GM18508 (cell line): ENCODE measurements at regions not wholly inside any gene's neighbourhood (a gene's known extent, or its start where the extent isn't known, plus 50 kb on each side); places are given as distances from the start of the nearest gene placed in this dataset.

Experiments used
- ATAC-seq: cut with Tn5 transposase; IDR thresholded peaks from one replicate; pipeline ENCODE4 v1.9.1; 2021; ENCODE audit warnings: moderate number of reproducible peaks; ENCODE audit not compliant: insufficient read depth, unreplicated experiment

DNA sequence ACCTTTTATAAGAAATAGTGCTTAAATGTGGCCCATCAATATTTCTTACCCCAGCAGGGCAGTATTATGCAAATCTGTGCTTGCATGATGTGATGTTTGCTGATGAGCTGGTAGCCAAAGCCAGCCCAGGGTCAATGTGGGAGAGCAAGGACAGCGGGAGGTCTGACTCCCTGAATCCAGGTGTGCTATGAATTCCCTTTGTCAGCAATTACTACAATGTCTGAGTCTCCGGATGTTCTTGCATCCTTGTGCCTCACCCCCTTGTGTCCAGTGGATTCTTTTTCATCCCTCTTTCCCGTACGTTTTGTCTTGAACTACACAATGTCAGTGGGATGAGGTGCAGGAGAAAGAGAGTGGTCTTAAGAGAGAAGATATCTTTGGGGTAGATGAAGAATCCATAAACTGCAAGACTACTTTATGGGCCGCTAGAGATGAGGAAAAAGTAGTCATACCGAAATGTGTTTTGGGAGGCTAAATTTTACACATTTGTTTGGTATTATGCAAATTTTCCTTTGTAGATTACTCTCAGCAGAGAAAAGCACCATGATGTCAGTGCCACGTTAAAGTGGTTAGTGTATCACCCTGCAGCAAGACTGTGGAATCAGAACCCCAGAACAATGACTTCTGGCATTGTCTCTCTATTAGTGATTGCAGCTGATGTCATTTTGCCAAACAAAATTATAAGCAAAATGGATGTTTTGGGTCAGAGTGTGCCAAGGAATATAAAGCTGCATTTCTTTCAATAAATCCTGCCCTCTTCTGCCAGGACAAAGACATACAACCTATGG is 53.5 kb upstream of the TSHZ3 start:
- ATAC-seq = no peak

- ATAC-seq = no peak
These were observed 56.9 kb upstream of the TSHZ3 start for GRCh38 chr19:31406106-31406505.

GRCh38 chr19:31408460-31409124 is 59.4 kb upstream of the TSHZ3 start:
- no peak for ATAC-seq

GRCh38 chr19:31413353-31413752 is 64.1 kb upstream of the TSHZ3 start:
- no peak for ATAC-seq

- ATAC-seq = no peak
These were observed 66.1 kb upstream of the TSHZ3 start for GRCh38 chr19:31415322-31415721.

GRCh38 chr19:31416548-31416947 is 67.3 kb upstream of the TSHZ3 start:
- no peak for ATAC-seq

DNA sequence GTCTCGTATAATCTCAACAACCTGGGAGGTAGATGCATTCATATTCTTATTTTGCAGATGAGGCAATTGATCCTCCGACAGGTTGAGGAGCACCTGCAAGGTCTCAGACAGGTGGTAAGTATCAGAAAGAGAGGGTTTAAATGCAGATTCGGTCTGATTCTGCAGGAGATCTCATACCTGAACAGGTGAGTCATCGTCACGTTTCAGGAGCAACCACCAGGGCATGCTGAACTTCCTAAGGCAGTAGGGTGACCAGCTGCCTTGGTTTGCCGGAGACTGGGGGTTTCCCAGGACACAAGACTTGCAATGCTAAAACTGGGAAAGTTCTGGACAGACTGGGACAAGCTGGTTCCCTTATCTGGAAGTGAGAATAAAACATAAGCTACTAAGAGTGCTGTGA is 68.8 kb upstream of the TSHZ3 start:
- ATAC-seq = no peak

GRCh38 chr19:31418692-31419430 is 69.6 kb upstream of the TSHZ3 start:
- no peak for ATAC-seq

DNA sequence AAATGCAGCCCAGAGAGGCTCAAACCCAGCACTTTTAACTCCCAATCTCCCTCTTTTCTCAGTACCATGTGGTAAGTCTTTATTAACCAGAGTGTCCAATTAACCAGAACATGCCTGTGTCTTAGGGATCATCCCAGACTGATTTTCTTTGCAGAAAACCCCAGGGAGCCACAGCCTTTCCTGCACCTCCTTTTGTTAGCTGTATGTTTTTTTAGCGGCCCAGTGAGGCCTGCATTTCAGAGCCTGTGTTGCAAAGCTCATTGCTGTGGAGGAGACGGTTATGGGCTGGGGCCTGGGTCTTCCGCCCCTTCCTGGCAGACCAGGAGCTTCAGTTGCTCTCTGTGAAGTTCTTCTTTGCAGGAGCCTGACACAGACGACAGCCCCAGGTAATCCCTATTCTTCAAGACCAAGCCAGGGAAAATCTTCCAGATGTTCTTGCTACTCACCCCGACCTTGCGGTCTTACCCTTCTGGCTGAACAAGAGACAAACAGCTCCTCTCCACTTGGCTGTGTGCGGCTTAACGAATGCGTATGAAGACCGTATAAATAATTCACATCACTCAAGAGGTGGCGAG is 70.7 kb upstream of the TSHZ3 start:
- ATAC-seq = no peak

DNA sequence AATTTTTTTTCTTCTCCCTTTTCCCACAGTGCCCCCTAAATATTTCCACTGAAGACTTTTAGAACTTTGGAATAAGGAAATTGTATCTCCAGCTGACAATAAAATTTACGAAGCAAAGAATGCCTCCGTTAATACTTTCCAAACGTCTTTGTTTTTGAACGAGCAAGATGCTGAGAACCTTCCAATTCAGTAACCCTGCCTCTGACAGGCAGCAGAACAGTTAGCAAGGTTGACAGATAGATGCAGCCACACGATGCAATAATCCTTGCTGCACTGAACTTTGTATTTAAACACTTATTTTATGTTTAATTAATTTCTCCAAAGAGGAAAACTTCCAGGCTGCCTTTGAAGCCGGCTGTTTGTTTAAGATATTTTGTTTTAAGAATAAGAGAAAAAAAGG is 71.8 kb upstream of the TSHZ3 start:
- ATAC-seq = no peak

DNA sequence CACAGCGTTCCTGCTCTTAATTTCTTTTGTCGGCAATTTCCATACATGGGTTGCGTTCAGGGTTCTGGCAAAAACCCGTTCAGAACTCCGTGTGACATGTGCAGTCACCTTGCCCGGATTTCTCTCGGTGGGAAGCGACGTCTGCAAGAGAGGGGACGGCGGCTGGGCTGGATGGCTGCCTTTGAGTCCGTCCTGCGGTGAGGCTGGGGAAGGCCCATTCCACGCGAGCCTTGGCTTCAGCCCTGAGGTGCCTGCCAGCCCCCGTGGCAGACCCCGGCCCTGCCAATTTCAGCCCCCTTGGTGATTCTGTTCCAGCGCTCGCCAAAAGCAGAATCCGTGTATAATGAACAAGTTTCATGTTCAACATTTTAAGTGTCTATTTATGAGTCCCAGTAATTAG is 72.6 kb upstream of the TSHZ3 start:
- no peak for ATAC-seq

GRCh38 chr19:31423896-31424295 is 74.7 kb upstream of the TSHZ3 start:
- ATAC-seq = no peak

DNA sequence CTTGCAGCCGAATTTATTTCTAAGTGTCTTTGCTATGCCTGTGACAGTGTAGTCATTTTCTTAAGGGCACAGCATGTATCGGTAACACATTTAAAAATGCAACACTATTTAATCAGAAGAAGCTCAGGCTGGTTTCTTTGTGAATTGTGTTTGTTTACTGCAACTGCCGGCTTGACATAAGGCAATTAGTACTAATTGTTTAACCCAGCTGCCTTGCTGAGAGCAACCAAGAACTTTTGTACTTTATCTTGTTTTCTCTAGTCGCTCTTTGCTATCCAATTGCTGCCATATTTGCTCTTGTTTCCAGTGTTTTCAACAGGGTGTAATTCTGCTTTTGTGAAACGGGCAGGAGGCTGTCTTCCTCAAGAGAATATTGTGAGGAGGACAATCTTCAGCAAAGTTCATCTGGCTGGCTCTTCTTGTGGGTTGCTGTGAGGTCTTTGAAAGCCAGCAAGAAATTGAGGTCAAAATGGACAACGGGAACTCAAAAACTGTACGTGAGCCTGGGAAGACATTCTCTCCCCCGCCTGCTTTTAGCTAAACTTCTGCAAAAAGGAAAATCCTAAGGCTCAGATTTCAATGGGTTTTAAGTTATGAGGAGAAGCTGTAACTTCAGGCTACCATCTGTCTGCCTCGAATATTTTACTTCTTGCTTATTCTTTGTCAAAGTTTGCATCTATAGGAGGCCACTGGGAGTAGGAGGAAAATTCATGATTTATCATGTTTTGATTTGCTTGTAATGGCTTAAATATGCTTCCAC is 75.8 kb upstream of the TSHZ3 start:
- ATAC-seq = no peak

DNA sequence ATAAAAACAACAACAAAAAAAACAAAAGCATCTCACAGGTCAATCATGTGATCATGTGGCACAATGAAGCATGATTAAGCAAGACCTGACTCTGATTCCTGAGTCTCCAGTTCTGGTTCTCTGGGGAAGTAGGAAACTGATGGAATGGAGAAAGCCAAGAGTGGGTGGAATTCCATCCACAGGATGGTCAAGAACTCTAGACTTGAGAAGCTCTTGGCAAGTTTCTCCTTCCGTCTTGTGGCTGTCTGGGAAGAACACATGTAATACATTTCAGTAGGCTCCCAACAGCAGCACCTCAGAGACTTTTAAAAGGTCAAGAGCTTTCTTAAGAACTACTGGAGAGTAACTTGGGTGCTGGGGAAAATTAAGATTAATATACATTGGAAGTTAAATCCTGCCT is 78.6 kb upstream of the TSHZ3 start:
- no peak for ATAC-seq

- no peak for ATAC-seq
These were observed 81.1 kb upstream of the TSHZ3 start for GRCh38 chr19:31430381-31430780.

- ATAC-seq = no peak
These were observed 83.1 kb upstream of the TSHZ3 start for GRCh38 chr19:31432201-31432810.

DNA sequence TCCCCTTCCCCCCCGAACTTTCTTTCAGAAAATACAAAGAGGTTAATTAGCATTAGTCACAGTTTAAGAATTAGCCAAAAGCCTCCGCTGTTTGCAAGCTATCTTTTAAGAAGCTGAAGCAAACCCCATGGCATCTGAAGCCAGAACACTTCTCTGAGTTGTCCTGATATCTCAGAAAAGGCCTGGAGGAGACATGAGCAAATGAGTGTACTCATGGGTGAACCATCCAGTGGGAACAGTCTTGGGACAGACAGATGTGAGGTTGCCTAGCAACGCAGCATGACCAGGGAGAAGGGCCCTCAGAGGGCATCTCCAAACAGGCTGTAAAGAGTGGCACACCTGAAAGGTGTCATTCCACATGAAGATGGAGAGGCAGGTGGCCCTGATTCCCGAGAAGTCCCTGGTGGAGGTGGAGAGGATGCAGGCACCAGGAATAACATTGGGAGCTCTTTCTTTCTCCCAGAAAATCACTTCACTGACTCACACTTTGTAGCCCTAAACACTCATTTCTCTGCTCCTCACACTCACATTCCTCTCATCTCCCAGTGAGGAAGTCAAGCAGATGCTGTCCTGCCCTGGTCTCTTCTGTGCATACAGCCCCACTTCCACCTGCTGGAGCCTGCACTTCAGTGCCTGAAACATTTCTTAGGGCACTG is 87.0 kb upstream of the TSHZ3 start:
- no peak for ATAC-seq

DNA sequence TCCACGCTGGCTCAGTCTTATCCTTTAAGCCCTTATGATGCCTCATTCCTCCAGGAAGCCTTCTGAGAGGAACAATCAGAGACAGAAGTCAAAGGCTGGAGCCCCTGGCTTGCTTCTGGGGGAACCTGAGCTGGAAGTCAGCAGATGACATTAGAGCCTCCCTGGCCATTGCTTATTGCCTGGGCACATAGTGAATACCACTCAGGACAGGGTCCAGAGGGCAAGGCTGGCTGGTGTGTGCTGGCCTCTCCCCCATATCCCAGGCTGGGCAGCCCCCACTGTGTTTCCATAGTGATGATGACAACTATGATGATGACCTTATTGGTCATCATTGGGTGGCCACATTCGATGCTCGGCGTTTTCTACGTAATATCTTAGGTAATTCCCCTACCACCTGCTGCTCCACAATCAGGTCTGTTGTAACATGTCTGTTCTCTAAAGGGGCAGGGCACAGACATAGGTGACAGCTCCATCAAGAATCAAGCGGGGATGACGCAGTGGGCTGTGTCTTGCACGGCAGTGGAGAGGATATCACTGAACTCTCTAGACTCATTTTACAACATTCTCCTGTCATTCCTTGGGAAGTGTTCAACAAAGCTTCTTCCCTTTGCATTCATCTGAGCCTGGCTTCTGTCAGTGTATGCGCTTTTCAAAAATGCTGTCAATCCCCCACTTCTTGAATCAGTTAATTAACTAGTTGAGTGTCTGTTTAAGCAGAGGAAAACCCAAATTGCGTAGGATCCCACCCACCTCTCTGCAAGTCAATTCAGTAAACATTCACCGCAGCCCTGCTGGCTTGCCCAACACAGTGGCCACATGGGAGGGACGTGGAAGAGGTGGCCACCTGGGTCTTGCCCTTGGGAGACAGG is 89.4 kb upstream of the TSHZ3 start:
- no peak for ATAC-seq

- no peak for ATAC-seq
These were observed 90.0 kb upstream of the TSHZ3 start for GRCh38 chr19:31439270-31439573.
